H1 (cell line): ENCODE measurements at regions not wholly inside any gene's neighbourhood (a gene's known extent, or its start where the extent isn't known, plus 50 kb on each side); places are given as distances from the start of the nearest gene placed in this dataset.

Experiments used
- BCL11A ChIP-seq, 2 experiments: IDR thresholded peaks; one replicate each; pipeline ENCODE4 v1.6.1; 2011; ENCODE audit warnings: low read depth in 2 of 2, low read length in 2 of 2, mild to moderate bottlenecking in 2 of 2
- HDAC6 ChIP-seq: IDR thresholded peaks from one replicate; pipeline ENCODE4 v1.7.1; 2012; ENCODE audit warnings: low read depth, mild to moderate bottlenecking, inconsistent platforms, low read length, moderate library complexity
- TF ChIP-seq, protein P1 (sequence below): fragments of 300-600 bp; sonication (generic); IDR thresholded peaks from 2 replicates; pipeline ENCODE4 v1.7.1; 2012; ENCODE audit warnings: low read length, moderate library complexity, mild to moderate bottlenecking, inconsistent platforms; ENCODE audit not compliant: insufficient replicate concordance

DNA sequence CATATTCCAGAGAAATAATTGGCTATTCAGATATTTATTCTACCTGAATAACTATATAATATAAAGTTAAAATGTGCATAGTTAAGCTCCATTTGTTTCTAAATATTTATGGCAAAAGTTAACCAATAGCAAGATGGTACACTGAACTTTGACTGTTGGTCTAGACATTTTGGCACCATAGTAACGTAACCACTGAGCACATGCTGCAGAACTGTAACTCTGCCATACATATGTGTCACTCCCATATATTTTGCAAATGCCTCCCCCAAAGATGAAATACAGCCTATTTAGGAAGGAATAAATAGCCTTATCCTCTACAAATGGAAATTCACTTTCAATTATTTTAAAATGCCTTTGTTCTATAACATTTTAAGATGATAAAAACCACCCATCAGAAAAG is 424.9 kb downstream of the CENPC start (continued):
- TF ChIP-seq, protein P1, sequence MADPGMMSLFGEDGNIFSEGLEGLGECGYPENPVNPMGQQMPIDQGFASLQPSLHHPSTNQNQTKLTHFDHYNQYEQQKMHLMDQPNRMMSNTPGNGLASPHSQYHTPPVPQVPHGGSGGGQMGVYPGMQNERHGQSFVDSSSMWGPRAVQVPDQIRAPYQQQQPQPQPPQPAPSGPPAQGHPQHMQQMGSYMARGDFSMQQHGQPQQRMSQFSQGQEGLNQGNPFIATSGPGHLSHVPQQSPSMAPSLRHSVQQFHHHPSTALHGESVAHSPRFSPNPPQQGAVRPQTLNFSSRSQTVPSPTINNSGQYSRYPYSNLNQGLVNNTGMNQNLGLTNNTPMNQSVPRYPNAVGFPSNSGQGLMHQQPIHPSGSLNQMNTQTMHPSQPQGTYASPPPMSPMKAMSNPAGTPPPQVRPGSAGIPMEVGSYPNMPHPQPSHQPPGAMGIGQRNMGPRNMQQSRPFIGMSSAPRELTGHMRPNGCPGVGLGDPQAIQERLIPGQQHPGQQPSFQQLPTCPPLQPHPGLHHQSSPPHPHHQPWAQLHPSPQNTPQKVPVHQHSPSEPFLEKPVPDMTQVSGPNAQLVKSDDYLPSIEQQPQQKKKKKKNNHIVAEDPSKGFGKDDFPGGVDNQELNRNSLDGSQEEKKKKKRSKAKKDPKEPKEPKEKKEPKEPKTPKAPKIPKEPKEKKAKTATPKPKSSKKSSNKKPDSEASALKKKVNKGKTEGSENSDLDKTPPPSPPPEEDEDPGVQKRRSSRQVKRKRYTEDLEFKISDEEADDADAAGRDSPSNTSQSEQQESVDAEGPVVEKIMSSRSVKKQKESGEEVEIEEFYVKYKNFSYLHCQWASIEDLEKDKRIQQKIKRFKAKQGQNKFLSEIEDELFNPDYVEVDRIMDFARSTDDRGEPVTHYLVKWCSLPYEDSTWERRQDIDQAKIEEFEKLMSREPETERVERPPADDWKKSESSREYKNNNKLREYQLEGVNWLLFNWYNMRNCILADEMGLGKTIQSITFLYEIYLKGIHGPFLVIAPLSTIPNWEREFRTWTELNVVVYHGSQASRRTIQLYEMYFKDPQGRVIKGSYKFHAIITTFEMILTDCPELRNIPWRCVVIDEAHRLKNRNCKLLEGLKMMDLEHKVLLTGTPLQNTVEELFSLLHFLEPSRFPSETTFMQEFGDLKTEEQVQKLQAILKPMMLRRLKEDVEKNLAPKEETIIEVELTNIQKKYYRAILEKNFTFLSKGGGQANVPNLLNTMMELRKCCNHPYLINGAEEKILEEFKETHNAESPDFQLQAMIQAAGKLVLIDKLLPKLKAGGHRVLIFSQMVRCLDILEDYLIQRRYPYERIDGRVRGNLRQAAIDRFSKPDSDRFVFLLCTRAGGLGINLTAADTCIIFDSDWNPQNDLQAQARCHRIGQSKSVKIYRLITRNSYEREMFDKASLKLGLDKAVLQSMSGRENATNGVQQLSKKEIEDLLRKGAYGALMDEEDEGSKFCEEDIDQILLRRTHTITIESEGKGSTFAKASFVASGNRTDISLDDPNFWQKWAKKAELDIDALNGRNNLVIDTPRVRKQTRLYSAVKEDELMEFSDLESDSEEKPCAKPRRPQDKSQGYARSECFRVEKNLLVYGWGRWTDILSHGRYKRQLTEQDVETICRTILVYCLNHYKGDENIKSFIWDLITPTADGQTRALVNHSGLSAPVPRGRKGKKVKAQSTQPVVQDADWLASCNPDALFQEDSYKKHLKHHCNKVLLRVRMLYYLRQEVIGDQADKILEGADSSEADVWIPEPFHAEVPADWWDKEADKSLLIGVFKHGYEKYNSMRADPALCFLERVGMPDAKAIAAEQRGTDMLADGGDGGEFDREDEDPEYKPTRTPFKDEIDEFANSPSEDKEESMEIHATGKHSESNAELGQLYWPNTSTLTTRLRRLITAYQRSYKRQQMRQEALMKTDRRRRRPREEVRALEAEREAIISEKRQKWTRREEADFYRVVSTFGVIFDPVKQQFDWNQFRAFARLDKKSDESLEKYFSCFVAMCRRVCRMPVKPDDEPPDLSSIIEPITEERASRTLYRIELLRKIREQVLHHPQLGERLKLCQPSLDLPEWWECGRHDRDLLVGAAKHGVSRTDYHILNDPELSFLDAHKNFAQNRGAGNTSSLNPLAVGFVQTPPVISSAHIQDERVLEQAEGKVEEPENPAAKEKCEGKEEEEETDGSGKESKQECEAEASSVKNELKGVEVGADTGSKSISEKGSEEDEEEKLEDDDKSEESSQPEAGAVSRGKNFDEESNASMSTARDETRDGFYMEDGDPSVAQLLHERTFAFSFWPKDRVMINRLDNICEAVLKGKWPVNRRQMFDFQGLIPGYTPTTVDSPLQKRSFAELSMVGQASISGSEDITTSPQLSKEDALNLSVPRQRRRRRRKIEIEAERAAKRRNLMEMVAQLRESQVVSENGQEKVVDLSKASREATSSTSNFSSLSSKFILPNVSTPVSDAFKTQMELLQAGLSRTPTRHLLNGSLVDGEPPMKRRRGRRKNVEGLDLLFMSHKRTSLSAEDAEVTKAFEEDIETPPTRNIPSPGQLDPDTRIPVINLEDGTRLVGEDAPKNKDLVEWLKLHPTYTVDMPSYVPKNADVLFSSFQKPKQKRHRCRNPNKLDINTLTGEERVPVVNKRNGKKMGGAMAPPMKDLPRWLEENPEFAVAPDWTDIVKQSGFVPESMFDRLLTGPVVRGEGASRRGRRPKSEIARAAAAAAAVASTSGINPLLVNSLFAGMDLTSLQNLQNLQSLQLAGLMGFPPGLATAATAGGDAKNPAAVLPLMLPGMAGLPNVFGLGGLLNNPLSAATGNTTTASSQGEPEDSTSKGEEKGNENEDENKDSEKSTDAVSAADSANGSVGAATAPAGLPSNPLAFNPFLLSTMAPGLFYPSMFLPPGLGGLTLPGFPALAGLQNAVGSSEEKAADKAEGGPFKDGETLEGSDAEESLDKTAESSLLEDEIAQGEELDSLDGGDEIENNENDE: no peak
- TF ChIP-seq HDAC6 (no peak), BCL11A (IDR thresholded peaks at IDR 0.05; ENCODE audit: low read depth in 2 of 2, low read length in 2 of 2) (no peak)
